ENCODE measurements at regions not wholly inside any gene's neighbourhood (a gene's known extent, or its start where the extent isn't known, plus 50 kb on each side); places are given as distances from the start of the nearest gene placed in this dataset.

DNA sequence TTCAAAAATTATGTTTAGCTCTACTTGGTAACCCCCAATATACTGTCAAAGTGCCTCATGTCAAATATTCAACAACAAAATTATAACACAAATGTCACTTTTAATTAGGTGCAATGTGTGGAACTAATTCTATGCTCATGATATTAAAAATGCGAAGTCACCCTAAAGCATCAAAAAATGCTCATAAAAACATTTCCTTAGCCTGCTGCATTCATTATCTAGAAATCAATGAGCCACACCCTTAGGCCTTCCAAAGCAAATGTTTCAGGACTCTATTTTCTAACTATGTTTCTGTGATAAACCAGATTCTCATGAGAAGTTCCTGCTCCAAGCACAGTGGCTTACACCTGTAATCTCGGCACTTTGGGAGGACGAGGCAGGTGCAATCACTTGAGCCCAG, 75.0 kb upstream of the ANK3 start:
- intact Hi-C loops (cut with micrococcal nuclease) = no loop called here
- H3K9me3 ChIP-seq (replicated peaks) = no peaks in the 10 kb centered on the region
- H3K27me3 ChIP-seq (ENCODE audit: low read depth) = no peaks in the 10 kb centered on the region
- TF ChIP-seq, protein P1, sequence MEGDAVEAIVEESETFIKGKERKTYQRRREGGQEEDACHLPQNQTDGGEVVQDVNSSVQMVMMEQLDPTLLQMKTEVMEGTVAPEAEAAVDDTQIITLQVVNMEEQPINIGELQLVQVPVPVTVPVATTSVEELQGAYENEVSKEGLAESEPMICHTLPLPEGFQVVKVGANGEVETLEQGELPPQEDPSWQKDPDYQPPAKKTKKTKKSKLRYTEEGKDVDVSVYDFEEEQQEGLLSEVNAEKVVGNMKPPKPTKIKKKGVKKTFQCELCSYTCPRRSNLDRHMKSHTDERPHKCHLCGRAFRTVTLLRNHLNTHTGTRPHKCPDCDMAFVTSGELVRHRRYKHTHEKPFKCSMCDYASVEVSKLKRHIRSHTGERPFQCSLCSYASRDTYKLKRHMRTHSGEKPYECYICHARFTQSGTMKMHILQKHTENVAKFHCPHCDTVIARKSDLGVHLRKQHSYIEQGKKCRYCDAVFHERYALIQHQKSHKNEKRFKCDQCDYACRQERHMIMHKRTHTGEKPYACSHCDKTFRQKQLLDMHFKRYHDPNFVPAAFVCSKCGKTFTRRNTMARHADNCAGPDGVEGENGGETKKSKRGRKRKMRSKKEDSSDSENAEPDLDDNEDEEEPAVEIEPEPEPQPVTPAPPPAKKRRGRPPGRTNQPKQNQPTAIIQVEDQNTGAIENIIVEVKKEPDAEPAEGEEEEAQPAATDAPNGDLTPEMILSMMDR (IDR thresholded peaks at IDR 0.05; ENCODE audit: borderline replicate concordance) = no peak
- H3K36me3 ChIP-seq = no peaks in the 10 kb centered on the region
- no peak overlapping the region for H3K4me3 ChIP-seq
- no peak overlapping the region for H3K27ac ChIP-seq (replicated peaks)
- no peaks in the 10 kb centered on the region for H3K4me1 ChIP-seq
- no peak for DNase-seq

DNA sequence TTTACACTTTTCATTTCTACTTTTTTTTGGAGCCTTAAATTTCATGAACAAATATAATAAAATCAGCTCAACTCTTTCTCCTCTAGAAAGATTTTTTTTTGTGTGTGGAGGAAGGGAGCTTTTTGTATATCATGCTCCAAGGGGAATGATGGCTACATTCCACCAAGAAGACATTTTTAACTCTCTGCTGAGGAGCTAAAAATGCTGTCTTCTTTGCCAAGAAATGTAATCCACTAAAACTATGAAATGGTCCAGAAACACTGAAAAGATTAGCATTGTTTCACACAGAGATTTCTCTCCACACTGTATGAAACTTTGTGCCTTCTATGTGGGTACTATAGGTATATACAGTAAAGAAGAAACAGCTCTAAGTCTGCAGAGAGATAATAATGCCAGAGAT, 74.1 kb upstream of the ANK3 start:
- no peak for DNase-seq
- TF ChIP-seq, protein P1 (IDR thresholded peaks at IDR 0.05; ENCODE audit: borderline replicate concordance) = no peak
- no peaks in the 10 kb centered on the region for H3K27me3 ChIP-seq (ENCODE audit: low read depth)
- H3K9me3 ChIP-seq (replicated peaks) = no peaks in the 10 kb centered on the region
- H3K36me3 ChIP-seq = no peaks in the 10 kb centered on the region
- no peak overlapping the region for H3K27ac ChIP-seq (replicated peaks)
- intact Hi-C loops (cut with micrococcal nuclease) = no loop called here
- H3K4me3 ChIP-seq = no peak overlapping the region
- H3K4me1 ChIP-seq = no peaks in the 10 kb centered on the region

DNA sequence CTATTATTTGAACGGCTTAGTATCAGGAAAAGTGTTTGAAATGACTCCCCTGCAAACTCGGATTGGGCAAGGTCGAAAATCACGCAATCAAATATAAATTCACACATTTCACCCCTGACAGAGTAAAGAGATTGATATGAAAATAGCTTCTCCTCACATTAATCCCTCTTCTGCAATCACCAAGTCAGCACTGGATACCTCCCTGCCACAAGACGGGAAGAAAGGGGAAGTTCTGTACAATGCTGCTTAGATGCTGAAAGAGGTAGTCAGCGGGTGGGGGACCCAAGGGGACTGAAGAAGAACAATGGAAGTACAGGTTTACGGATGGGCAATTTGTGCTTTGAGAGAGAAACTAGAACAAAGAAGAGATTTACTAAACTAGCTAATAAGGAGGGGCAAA, 72.0 kb upstream of the ANK3 start:
- Histone ChIP-seq H3K36me3 (no peaks in the 10 kb centered on the region), H3K9me3 (replicated peaks) (no peaks in the 10 kb centered on the region), H3K27me3 (ENCODE audit: low read depth) (no peaks in the 10 kb centered on the region), H3K4me3 (no peak overlapping the region), H3K27ac (replicated peaks) (no peak overlapping the region), H3K4me1 (no peaks in the 10 kb centered on the region)
- DNase-seq = no peak
- intact Hi-C loops (cut with micrococcal nuclease) = no loop called here
- TF ChIP-seq, protein P1 (IDR thresholded peaks at IDR 0.05; ENCODE audit: borderline replicate concordance) = no peak

DNA sequence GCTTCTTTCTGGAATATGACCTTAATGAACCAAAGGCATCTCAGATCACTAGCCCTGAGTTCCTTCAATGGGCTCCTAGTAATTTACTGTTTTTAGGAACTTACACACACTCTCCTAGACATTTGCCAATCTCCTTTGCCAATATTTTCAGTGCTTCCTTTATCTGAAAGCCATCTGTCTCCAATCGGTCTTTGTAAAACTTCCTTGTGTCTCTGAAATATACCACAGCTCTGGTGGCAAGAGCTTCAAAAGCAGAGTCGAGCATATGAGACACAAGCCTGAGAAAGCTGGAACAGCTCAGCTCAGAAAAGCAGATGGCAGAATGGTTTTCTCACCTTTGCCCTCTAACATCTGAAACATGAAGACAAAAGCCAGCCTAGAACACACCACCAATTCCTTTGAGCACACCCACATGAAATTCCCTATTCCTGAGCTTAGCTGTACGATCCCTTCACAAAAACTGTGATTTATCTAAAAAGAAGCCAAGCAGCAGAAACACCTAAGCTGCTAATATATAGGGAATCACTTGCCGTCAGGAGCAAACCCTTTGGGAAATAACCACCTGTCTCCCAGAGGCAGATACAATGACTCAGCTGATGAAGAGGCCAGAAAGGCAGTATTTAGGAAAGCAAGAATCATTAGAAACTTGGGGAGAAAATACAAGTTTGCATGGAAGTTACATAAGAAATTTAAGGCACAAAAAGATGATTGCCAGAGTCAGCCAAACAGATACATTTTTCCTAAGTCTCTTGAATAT, 70.2 kb upstream of the ANK3 start:
- DNase-seq = no peak
- Histone ChIP-seq H3K9me3 (replicated peaks) (no peaks in the 10 kb centered on the region), H3K4me3 (no peak overlapping the region), H3K4me1 (no peaks in the 10 kb centered on the region), H3K27ac (replicated peaks) (no peak overlapping the region), H3K27me3 (ENCODE audit: low read depth) (no peaks in the 10 kb centered on the region), H3K36me3 (no peaks in the 10 kb centered on the region)
- TF ChIP-seq, protein P1 (IDR thresholded peaks at IDR 0.05; ENCODE audit: borderline replicate concordance) = no peak
- intact Hi-C loops (cut with micrococcal nuclease) = no loop called here

GRCh38 chr10:60456053-60456452, 66.4 kb upstream of the ANK3 start:
- Histone ChIP-seq H3K4me3 (no peak overlapping the region), H3K9me3 (replicated peaks) (no peaks in the 10 kb centered on the region), H3K27me3 (ENCODE audit: low read depth) (no peaks in the 10 kb centered on the region), H3K27ac (replicated peaks) (no peak overlapping the region), H3K4me1 (peaks cover 13% of the 10 kb centered on the region), H3K36me3 (no peaks in the 10 kb centered on the region)
- TF ChIP-seq, protein P1 (IDR thresholded peaks at IDR 0.05; ENCODE audit: borderline replicate concordance) = no peak
- intact Hi-C loops (cut with micrococcal nuclease) = no loop called here
- no peak for DNase-seq
